GM18511 (cell line): ENCODE measurements at regions not wholly inside any gene's neighbourhood (a gene's known extent, or its start where the extent isn't known, plus 50 kb on each side); places are given as distances from the start of the nearest gene placed in this dataset.

ENCODE experiments used
- ATAC-seq: cut with Tn5 transposase; IDR thresholded peaks from one replicate; pipeline ENCODE4 v1.9.1; 2021; ENCODE audit warnings: mild to moderate bottlenecking, moderate library complexity; ENCODE audit not compliant: unreplicated experiment

DNA sequence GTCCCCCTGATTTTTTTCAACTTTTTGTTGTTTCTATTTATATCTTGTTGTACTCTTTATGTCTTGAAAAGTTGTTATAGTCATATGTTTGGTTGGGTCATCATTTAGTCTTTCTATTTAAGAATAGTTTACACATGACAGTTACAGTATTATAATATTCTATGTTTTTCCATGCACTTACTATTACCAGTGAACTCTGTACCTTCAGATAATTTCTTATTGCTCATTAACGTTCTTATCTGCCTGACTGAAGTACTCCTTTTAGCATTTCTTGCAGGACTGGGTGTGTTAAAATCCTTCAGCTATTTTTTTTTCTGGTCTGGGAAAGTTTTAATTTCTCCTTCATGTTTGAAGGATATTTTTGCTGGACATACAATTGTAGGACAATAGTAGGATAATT lies 157.7 kb upstream of the DIPK2B start:
- ATAC-seq, result no peak

DNA sequence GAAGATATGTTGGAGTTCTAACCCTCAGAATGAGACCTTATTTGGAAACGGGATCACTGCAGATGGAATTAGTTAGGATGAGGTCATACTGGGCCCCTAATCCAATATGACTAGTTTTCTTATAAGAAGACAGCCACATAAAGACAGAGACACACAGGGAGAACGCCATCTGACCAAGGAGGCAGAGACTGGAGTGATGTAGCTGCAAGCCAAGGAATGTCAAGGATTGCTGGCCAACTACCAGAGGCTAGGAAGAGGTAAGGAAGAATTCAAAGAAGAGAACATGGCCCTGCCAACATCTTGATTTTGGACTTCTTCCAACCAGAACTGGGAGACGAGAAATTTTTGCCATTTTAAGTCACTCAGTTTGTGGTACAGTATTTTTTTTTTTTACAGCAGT lies 152.8 kb upstream of the DIPK2B start:
- no peak for ATAC-seq

DNA sequence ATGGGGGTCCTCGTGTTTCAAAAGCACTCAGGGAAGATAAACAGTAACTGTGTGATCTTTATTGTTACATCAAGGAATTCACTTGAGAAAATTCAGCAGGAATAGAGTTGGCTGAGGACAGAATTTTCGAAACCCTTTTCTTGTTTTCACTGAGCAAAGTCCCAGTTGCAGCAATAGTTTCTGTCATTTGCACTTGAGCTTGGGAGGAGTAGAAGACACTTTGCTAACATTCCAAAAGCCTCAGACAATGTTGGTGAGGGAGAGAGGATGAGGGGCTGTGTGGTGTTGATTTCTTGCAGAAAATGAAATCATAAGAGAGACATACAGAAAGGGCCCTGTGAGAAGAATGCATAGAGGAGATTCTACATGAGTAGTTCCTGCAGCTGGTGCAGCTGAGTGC lies 151.9 kb upstream of the DIPK2B start:
- ATAC-seq, result no peak

DNA sequence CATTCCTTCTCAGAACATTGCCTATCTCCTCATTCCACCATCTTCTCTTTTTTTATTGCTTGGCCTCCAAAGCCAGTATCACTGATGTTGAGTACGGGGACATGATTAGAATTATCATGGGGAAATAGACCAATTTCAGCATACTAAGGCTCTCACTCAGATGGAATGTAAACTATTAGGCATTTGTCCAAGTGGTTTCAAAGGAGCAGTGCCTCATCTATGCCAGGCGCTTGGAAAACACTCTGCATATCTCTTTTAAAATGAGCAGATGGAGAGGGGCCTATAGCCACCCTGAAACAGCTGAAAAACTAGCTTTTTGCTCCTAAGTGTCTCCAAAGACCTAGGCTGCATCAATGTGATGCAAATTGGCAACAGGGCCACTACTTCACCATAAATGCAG lies 150.8 kb upstream of the DIPK2B start:
- ATAC-seq, result no peak

DNA sequence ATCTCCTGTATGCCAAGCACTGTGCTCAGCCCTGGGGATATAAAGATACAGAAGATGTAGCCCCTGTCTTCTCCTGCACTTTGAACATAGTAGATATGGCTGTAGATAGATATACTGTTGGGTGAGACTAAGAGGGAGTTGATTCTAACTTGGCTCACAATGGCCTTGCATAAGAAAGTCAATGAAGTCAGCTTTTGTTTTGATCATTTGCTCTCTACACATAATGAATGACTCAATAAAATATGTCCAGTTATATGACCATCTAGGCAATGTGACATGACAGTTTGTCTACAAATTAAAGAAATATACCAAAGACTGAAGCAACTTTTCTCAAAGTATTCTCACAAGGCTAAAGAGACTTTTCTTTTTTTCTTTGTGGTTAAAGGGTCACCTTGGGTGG lies 147.6 kb upstream of the DIPK2B start:
- ATAC-seq, result no peak

DNA sequence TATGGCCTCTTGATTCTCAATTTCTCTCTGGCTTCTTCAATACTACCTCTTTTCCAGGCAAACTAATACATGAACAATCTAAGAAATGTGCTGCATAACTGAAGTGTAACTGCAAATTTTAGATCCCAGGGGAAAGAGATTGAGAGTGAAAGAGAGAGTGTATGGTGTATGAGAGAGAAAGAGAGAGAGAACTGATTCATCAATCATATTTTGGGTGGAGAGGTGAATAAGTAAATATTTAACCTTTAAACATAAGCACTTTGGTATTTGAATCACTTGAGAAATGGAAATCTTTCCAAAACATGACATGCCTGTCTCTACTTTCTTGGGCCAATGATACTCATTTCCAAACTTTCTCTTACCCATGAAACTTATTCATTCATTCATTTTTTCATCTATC lies 147.2 kb upstream of the DIPK2B start:
- ATAC-seq, result no peak

DNA sequence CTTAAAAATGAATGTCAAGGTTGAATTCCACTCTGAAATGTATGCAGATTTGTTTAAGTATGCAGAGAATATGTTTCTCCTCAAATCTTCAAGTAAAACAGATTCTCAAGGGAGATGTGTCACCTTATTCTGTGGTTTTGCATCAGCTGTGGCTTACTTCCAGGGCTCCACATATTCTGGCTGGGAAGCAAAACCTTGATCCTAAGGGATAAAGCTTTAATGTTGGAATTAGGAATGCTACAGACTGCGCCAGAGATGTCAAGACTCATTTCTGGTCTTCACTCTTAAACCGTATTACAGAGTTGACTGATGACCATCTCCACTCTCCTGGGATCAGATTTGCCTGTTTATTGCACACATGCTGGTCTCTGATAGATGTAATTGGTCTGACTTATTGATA lies 143.9 kb upstream of the DIPK2B start:
- ATAC-seq, result no peak

DNA sequence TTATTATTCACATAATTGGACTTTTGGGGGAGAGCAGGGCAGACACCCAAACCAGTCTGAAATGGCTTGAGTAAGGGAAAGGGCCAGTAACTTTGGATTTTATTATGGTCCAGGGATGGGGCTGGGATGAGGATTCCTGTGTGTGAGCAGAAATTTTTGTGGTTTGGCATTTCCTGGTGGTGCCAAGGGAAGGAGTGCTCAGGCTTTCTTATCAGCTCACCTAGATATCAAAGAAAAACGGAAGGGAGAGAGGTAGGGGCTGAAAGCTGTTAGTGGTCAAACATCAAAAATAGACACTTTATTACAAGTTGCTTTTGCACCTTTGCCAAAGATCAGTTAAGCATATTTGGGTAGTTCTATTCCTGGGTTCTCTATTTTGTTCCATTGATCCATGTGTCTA lies 128.5 kb upstream of the DIPK2B start:
- ATAC-seq, result no peak

DNA sequence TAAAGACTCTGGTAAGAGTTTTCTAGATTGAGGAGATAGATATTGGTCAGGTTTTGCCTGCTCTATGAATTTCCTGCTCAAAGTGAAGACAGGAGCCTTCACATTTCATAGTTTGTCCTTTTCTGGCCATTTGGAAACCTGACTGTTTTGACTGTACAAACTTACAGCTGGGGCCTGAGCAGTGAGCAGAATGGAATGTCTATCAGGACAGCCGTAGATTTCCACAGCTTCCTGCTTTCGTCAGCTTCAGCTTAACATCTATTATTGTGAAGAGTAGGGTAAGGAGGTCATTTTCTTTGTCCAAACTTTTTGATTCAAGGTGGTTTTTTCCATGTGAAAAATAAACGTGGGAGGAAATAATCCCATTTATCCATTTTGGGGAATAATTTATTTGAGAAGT lies 124.3 kb upstream of the DIPK2B start:
- ATAC-seq, result no peak

DNA sequence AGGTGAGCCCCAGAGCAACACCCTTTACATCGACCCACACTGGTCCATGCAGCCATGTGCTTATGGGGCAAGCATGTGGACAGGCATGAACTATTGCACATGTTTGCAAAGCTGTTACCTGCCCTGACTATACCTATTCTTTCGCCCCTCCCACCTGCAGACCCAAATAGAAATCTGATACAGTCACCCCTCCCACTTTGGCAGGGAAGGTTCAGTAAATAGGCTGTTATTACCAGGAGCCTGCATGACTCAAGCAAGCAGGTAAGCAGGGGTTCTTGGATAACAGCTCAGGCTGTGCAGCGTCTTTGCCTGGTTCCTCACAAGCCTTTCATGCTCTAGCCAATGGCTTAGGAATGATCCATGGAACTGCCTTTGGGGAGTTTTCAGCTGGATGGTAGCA lies 122.7 kb upstream of the DIPK2B start:
- no peak for ATAC-seq

DNA sequence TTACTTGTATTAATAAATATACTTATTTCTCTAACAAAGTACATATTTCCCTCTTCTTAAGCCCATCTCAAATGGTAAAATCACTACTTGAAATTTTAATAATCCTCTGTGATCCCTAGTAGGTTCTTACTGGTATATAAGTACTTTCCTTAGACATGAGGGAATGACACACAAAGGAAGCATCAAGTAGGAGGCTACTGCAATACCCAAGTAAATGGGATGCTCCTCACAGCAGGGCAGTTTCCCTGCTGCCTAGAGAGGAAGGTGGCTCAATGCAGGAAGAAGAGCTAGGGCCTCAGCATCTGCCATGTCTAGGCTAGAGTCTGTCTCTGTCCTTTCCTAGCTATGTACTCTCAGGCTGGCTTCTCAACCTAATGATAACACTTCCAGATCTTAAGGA lies 122.1 kb upstream of the DIPK2B start:
- no peak for ATAC-seq

DNA sequence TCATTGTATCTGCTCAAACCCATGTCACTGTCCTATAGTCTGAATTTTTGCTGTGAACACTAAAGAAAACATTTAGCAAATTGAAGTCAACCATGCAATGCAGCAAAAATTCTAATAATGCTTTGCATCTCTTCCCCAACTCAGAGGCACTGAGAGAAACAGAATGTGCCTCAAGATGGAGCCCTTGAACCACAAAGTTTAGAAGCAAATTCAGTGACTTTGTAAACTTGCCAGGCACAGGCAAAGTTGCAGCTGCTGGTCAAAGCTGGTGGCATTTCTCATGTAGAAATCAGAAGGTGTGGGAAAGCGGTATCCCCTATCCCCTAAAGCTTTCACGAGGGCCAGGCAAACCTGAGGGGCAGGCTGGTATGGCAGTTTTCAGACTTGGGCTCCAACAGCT lies 121.7 kb upstream of the DIPK2B start:
- no peak for ATAC-seq

DNA sequence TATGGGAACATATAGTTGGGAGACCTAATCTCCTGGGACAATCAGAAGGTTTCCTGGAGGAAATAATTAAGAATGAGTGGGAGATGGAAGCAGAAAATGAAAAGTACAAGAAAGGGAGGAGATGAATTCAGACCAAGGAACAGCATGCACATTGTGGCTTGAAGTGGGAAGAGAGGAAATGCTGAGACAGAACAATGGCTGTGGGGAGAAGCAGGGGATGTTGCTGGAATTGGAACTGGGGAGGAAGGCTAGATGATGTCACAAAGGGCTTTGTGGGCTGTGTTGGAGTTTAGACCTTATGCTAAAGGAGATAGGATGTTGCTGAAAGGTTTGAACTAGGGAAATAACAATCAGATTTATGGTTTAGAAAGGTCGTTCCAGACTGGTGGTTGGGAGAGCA lies 119.5 kb upstream of the DIPK2B start:
- ATAC-seq, result no peak

DNA sequence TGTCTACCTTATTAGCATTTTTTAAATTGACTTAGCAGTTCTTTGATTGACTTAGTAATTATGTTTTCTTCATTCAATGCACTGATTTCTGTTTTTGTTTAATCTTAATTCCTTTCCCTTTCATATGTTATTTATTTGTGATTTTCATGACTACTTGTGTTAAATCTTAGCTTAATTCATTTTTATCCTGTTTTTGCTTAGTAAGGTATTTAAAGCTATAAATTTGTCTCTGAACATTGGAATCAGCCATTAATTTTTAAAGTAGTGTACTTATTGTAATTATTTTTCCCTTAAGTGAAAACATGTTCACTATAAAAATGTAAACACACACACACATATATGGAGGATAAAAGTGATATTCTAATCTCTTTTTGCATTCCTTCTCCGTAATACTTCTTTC lies 109.1 kb upstream of the DIPK2B start:
- ATAC-seq, result no peak

DNA sequence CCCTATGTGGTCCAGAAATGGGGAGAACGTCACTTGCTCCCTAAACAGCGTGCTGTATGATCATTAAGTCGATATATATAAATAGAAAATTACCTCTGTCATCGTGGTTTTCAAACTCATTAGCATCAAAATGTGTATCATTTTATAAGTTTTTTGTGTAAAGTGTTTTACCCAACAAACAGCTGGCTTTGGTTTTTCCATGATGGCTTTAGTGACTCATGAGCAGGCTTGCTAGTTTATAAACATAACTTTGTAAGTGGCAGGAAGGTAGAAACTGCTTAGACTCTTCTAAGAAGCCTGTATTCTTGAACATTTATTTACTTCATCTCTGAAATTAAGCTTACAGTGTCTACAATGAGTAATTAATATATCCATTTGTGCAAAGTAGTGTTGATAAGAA lies 108.4 kb upstream of the DIPK2B start:
- no peak for ATAC-seq

DNA sequence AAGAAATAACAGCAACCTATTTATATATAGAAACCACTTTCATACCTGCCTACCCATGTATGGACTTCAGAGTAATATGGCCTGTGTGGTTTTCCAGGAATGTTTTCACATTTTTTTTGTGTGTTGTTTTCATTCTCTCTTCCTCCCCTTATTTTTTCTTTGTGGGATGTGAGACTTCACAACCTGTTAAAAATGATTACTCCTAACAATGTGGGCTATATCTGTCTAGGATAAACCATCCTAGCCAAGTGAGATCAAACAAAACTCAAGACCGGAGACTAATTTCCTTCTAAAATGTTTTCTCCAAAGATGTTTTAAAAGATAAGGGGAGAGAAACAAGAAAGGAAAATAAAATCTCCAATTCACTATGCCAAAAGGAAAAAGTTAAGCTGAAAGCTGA lies 106.1 kb upstream of the DIPK2B start:
- ATAC-seq, result no peak

DNA sequence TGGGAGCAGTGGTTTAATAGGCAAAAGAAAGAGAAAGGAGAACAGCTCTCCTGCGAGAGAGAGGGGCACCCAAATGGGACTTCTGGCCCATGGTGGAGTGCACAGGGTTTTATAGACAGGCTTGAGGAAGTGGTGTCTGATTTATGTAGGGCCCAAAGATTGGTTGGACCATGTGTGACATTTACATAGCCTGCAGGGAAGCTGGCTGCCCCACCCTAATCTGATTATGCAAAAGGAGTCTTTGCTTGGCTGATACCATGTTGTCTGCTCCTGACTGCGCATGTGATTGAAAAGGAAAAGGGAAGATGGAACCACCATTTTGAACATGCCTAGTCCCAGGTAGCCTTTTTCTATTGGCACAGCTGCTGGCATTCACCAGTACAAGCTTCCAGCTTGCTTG lies 100.0 kb upstream of the DIPK2B start:
- ATAC-seq, result no peak

DNA sequence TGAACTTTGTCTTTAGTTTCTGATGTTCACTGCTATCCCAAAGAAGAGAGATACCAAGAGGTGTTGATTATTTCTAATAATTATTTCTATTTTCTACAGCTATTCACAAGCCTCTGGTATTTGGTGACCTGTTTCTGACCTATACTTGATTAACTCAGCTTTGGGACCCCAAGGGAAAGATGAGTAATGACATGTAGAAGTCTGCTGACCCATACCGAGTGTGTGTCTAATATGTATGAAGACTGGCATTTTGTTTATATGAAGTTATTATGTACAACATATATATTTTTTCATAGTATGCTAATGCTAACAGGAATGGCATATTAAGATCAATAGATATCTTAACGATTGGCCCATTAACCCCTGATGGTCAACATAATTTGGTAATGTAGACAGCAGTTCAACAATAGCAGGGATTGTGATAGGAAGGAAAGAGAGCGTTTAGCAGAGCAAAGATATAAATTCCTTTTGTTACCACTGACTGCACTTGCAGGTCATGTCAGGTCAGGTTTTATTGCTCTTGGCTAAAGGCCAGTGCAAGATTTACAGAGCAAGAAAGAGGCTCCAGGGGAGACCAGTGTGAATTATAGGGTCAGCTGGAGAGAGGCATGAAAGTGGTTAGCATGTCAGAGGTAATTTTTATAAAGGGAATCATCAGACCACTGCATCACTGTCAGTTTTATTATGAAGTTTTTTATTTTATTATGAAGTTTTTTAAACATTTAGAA lies 94.7 kb upstream of the DIPK2B start:
- no peak for ATAC-seq

DNA sequence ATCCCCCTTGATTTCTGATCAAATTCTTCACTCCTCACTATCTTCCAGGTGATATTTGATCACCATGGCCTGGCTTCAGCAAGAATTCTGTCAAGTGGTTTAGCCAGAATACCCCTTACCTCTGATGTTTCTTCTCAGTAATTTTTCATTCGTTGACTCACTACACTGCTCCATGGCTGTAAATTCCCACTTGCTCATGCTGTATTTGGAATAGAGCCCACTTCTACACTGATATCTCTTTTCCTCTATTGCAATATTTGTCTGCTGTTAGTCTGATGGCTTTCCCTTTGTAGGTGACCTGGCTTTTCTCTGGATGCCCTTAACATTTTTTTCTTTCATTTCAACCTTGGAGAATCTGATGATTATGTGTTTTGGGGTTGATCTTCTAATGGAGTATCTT lies 73.9 kb upstream of the DIPK2B start:
- no peak for ATAC-seq

DNA sequence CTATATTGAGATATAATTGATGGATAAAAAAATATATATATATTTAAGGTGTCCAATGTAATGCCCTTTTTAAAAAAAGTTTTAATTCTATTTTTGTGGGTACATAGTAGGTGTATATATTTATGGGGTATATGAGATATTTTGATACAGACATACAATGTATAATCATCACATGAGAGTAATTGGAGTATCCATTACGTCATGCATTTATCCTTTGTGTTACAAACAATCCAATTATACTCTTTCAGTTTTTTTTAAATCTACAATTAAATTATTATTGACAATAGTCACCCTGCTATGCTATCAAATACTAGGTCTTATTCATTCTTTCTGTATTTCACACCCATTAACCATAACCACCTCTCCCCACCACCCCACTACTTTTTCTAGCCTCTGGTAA lies 66.3 kb upstream of the DIPK2B start:
- no peak for ATAC-seq

DNA sequence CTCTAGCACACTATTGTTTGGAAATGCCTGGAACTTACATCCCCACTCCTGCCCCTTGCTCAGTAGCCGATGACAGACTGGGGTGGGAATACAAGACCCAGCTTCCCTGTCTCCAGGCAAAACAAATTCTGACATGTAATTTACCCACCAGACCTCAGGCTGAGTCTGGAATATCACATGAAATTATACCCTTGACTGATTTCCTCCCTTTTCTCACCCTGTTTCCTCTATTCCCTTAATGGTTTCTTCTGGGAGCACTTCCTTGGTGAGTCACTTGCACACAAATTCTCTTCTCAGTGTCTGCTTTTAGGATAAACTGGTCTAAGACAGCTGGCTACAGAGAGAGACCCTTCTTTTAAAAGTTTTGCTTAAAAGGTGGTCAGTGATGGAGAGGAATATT lies 65.8 kb upstream of the DIPK2B start:
- no peak for ATAC-seq

DNA sequence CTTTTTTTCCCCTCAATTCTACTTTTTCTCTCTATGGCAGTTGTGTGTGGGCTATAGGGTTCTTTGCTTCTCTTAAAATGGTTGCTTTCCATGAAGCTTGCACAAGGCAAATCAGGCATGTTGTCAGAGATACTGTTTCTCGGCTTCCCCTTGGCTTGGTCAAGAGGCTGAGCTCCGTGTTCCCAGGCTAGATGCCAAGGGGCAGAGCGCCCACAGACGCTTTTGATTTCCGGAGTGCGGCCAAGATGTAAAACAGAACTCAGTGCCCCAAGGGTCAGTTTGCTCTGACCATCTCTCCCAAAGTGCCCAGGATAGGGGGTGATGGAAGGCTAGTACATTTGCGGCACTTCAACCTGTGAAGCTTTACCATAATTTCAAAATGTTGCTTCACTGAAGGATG lies 64.2 kb upstream of the DIPK2B start:
- no peak for ATAC-seq

DNA sequence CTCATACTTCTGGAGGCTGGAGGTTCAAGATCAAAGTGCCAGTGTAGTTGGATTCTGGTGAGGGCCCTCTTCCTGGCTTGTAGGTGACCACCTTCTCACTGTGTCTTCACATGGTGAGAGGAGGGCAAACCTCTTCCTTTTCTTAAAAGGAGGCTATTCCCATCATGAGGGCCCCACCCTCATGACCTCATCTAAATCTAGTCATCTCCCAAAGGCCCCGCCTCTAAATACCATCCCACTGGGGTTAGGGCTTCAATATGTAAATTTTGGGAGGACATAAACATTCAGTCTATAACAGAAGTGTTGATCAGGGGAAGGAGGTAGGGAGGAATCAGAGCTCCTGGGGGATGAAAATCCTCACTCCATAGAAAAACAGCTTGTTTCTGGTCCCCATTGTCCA lies 60.8 kb upstream of the DIPK2B start:
- ATAC-seq, result no peak

DNA sequence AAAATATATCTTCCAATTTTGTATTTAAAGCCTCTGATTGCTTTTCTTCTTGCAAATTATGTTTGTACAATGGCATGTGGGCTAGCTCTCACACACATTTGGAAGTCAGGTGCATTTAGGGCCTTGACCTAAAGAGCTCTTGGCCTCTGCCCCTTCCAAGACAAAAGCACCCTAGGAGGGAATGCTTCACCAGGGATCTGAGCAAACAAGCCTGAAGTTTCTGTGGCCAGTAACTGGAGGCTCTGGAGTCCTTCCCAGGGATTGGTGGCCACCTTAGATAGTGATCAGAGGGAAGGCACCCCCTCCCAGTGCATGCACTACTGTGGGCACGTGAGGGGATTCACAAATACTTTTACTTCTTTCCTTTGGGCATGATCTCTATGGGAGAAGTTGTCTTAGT lies 60.3 kb upstream of the DIPK2B start:
- no peak for ATAC-seq
